ENCODE measurements at regions not wholly inside any gene's neighbourhood (a gene's known extent, or its start where the extent isn't known, plus 50 kb on each side); places are given as distances from the start of the nearest gene placed in this dataset.

GRCh38 chrX:38856670-38857265 is 55.5 kb downstream of the MID1IP1 start:
- no peak overlapping the region for H3K9ac ChIP-seq
- no peaks in the 10 kb centered on the region for H3K4me1 ChIP-seq (ENCODE audit: low read depth, poor library complexity, severe bottlenecking)
- H3K79me2 ChIP-seq (ENCODE audit: insufficient read depth, low read depth), result no peaks in the 10 kb centered on the region
- H3K4me3 ChIP-seq (IDR thresholded peaks at IDR 0.05; ENCODE audit: insufficient read depth, low read depth, low read length), result no peak overlapping the region
- H3K27me3 ChIP-seq (ENCODE audit: insufficient read depth, low read depth), result no peaks in the 10 kb centered on the region
- H4K20me1 ChIP-seq (ENCODE audit: insufficient read depth), result no peaks in the 10 kb centered on the region
- H3K4me2 ChIP-seq, result no peak overlapping the region
- no peak overlapping the region for H3K27ac ChIP-seq
- no peak for TF ChIP-seq CTCF (conservative IDR thresholded peaks at IDR 0.05; ENCODE audit: low read depth, low read length)
- no peak overlapping the region for H2AFZ ChIP-seq (ENCODE audit: low read depth)
- H3K36me3 ChIP-seq (ENCODE audit: insufficient read depth), result no peaks in the 10 kb centered on the region

- Histone ChIP-seq H3K9ac (no peak overlapping the region), H3K79me2 (ENCODE audit: insufficient read depth, low read depth) (no peaks in the 10 kb centered on the region), H3K4me2 (no peak overlapping the region), H3K36me3 (ENCODE audit: insufficient read depth) (no peaks in the 10 kb centered on the region), H3K4me3 (IDR thresholded peaks at IDR 0.05; ENCODE audit: insufficient read depth, low read depth, low read length) (no peak overlapping the region), H4K20me1 (ENCODE audit: insufficient read depth) (no peaks in the 10 kb centered on the region), H3K27ac (no peak overlapping the region), H2AFZ (ENCODE audit: low read depth) (no peak overlapping the region), H3K4me1 (ENCODE audit: low read depth, poor library complexity, severe bottlenecking) (no peaks in the 10 kb centered on the region), H3K27me3 (ENCODE audit: insufficient read depth, low read depth) (no peaks in the 10 kb centered on the region)
- TF ChIP-seq CTCF (conservative IDR thresholded peaks at IDR 0.05; ENCODE audit: low read depth, low read length), result no peak
Measured at GRCh38 chrX:38857736-38858523, 56.7 kb downstream of the MID1IP1 start.

DNA sequence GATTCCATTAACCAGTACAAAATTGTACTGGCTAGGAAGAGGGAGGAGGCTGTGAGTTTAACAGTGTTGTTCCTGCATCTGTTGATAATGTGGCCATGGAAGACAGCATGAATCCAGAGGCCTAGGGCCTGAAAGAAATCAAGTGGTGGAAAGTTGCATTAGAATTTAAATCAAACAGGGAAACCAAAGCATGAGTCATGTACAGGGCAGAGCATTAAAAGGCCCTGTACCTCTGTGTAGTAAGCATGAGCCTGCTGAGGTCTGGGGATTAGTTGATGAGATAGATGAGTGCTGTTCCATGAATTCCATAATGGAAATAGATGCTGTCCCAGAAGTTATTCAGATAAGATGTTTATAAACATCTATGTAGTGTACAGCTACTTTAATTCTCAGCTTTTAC is 58.3 kb downstream of the MID1IP1 start:
- Histone ChIP-seq H3K4me1 (ENCODE audit: low read depth, poor library complexity, severe bottlenecking) (no peaks in the 10 kb centered on the region), H3K27ac (no peak overlapping the region), H2AFZ (ENCODE audit: low read depth) (no peak overlapping the region), H4K20me1 (ENCODE audit: insufficient read depth) (no peaks in the 10 kb centered on the region), H3K79me2 (ENCODE audit: insufficient read depth, low read depth) (no peaks in the 10 kb centered on the region), H3K36me3 (ENCODE audit: insufficient read depth) (no peaks in the 10 kb centered on the region), H3K9ac (no peak overlapping the region), H3K4me3 (IDR thresholded peaks at IDR 0.05; ENCODE audit: insufficient read depth, low read depth, low read length) (no peak overlapping the region), H3K27me3 (ENCODE audit: insufficient read depth, low read depth) (no peaks in the 10 kb centered on the region), H3K4me2 (no peak overlapping the region)
- no peak for TF ChIP-seq CTCF (conservative IDR thresholded peaks at IDR 0.05; ENCODE audit: low read depth, low read length)

DNA sequence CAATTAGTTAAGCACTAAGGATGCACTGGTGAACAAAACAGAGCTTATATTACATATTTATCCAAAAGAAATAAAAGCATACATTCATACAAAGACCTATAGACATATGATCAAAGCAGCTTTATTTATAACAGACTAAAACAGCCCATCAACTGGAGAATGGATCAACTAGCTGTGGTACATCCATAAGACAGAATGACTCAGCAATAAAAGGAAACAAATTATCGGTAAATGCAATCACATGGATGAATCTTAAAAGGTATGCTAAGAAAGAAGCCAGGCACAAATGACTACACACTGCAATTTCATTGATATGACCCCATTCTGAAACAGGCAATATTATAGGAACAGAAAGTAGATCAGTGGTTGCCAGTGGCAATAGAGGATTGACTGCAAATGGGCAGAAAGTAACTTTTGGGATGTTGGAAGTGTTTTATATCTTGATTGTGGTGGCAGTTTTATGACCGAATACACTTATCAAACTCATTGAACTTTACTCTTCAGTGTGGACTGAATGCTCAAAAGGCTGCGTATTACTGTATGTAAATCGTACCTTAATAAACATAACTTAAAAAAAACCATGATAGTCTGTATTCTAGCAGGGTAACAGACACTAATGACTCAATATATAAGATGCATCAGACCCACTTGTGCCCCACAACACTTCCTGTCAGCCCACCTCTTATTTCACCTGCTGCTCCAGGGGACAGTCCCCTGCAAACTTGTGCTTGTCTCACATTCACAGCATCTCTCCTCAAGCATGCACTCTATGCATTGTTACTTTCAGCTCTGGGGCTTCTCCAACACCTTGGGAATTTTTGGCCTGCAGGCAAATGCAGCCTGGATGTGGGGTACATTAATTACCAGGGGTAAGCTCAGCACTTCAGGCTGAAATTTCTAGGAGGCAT is 59.1 kb downstream of the MID1IP1 start:
- H3K4me3 ChIP-seq (IDR thresholded peaks at IDR 0.05; ENCODE audit: insufficient read depth, low read depth, low read length), result no peak overlapping the region
- no peaks in the 10 kb centered on the region for H3K27me3 ChIP-seq (ENCODE audit: insufficient read depth, low read depth)
- H3K9ac ChIP-seq, result no peak overlapping the region
- no peak overlapping the region for H3K4me2 ChIP-seq
- H4K20me1 ChIP-seq (ENCODE audit: insufficient read depth), result no peaks in the 10 kb centered on the region
- H3K4me1 ChIP-seq (ENCODE audit: low read depth, poor library complexity, severe bottlenecking), result no peaks in the 10 kb centered on the region
- H3K79me2 ChIP-seq (ENCODE audit: insufficient read depth, low read depth), result no peaks in the 10 kb centered on the region
- H3K27ac ChIP-seq, result no peak overlapping the region
- H2AFZ ChIP-seq (ENCODE audit: low read depth), result no peak overlapping the region
- TF ChIP-seq CTCF (conservative IDR thresholded peaks at IDR 0.05; ENCODE audit: low read depth, low read length), result no peak
- no peaks in the 10 kb centered on the region for H3K36me3 ChIP-seq (ENCODE audit: insufficient read depth)
